Putamen (tissue), 1 donor: ENCODE measurements at regions not wholly inside any gene's neighbourhood (a gene's known extent, or its start where the extent isn't known, plus 50 kb on each side); places are given as distances from the start of the nearest gene placed in this dataset.
A peak's percentile ranks its signal among the peaks of the same experiment; 100 is the strongest.
"Not testable (repeated sequence)": the region's sequence is repeated elsewhere in the genome, so short reads cannot be mapped to it uniquely, and the experiment has no call there.

Experiments
- DNase-seq: peaks from one replicate; pipeline ENCODE4 v3.0.0-alpha.2; 2016; ENCODE audit warnings: low spot score

DNA sequence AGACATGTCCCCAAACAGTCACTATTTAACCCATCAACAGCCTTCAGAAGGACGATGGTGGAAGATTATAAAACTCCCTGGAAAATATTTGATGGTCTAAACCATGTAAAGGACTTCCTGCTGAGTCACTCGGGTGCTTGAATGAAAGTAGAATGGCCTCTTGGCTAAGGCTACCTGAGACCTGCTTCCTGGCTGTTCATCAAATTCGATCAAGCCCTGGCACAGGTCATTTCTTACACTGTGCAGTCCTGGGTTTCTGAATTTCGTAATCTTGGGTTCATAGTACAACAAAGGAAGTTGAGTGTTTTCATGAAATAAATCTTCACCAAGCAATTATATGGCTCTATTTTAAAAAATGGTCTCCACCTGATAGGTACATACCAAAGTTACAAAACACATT lies 260.3 kb upstream of the RNF32 start:
- no peak for DNase-seq

DNA sequence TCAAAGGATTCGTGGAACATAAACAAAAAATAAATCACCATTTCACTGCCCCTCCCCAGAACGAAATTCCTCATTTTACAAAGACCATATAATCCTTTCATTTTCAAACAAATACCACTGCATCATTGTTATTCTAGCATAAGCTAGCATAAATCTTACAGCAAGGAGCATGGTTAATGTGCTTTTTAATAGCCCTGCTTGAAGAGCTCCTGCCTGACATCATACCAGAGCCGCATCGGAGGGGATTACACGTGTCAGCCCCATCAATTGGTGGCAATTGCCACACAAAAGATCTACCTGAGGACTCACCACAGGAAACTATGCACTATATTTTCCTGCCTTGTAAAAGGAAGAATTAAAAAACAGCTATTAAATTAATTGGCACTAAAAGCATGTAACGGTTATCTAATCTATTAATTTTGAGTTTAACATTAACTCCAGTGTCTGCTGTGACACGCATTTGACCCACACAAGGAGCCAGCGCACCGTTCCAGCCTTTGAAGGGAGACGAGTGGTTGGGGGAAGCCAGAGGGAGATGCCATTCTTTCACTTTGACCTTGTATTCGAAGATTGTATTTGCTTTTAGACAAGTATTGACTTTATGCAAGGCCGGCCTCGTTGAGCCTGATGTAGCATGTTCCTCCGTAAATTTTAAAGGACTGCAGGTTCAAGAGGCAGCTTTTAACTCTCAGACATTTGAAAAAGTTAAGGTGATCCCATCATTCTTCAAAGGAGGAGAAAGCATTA lies 261.1 kb upstream of the RNF32 start:
- DNase-seq = no peak

DNA sequence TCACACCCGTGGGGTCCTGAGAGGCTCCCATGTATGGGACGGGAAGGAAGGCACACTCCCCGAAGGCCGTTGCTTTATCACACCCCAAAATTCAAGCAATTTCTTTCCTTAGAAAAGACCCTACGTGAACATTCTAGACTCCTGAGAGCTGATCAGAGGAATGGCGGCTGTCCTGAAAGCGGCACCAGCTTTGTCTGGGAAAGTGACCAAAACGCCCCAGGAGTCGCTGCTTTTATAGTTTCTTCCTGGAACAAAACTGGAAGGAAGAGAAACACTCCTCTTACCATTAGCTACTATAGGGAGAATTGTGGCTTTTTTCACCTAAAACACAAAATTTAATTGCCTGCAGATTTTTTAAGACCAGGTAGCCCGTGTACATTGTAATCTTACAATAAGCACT lies 261.8 kb upstream of the RNF32 start:
- no peak for DNase-seq

DNA sequence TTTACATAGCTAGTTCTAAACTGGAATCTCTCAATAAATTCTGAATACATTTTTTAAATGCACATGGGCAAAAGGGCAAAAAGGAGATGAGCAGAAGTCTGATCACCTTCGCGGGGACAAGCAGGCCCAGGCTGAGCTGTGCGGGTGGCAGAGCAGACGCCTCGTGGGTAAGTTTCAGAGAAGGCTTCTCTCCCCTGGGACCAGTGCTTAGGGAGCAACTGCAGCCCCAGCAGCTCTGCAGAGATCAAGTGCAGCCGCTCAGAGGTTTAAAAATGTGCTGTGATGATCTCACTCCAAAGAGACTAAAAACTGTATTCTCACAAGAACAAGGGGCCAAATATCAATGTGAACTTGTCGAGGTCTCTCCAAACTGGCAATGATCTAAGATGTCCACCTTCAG lies 264.3 kb upstream of the RNF32 start:
- DNase-seq = no peak

DNA sequence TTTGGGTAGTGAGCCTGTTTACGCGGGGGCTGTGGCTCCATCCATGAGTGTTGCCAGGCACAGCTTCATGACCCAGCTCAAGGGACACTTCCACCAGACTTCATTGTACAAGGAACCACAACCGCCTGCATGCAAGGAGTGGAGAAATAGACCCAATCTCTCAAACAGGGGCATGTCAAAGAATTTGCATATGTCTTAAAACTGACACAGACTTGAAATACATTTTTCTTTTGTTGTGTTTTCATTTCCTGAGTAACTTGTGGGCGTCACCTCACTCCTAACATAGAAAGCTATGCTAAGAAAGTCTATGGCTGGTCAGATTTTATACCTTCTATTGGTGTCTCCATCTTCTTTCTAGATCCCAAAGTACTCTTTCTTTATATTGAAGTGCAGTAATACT lies 266.2 kb upstream of the RNF32 start:
- no peak for DNase-seq

DNA sequence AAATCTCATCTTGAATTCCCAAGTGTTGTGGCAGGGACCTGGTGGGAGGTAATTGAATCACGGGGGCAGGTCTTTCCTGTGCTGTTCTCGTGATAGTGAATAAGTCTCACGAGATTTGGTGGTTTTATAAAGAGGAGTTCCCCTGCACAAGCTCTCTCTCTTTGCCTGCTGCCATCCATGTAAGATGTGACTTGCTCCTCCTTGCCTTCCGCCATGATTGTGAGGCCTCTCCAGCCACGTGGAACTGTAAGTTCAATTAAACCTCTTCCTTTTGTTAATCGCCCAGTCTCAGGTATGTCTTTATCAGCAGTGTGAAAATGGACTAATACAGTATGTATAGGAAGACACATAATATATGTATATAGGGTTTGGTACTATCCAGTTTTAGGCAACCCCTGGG lies 270.6 kb upstream of the RNF32 start:
- not testable (repeated sequence) for DNase-seq

DNA sequence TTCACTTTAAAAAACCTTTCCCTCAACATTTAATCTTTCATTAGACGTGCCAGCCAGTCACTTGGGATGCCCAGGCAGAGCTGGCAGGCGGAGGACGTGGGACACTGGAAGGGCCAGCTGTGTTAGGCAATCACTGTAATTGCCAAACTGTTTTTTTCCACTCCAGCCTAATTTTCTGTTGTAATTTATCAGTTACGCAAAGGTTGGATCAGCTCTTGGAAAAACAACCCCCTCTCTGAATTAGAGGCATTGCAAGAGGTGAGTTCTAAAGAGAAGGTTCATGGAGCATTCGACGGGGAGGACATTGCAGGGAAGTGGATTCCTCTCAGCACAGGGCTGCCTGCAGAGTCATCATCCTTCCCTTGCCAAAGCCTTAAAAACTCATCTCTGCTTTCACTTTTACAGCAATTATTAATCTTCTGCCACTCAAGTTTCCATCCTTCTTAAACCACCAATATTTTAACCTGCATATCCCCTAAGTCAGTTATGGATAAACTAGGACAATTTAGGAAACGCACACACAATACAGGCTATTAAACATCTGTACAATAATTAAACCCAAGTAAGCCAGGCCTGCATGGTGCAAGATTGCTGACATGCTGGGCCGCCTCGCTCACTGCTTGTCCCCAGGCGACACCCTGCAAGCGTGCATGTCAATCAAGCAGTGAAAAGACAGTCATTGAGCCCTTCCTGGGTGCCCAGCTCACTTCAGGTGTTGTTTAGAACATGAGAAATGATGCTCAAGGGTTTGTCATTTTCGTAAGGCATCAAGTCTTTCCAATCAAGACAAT lies 272.3 kb upstream of the RNF32 start:
- no peak for DNase-seq

DNA sequence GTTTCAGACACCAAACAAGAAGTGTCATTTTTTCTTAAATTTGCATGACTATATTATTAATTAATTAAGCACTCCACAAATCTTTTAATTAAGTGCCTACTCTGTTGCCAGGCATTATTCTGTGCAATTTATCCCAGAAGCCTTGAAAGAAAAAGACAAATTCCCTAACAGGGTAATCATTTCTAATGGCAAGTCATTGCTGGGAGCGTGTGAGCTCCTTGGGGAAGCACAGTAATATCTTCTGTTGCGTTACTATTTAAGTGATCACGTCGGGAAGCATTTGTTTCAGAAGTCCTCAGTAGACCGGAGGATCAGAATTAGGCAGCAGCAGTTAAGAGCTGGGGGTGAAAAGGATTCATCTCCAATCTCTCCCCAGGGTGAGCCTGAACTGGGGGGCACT lies 276.8 kb upstream of the RNF32 start:
- no peak for DNase-seq

DNA sequence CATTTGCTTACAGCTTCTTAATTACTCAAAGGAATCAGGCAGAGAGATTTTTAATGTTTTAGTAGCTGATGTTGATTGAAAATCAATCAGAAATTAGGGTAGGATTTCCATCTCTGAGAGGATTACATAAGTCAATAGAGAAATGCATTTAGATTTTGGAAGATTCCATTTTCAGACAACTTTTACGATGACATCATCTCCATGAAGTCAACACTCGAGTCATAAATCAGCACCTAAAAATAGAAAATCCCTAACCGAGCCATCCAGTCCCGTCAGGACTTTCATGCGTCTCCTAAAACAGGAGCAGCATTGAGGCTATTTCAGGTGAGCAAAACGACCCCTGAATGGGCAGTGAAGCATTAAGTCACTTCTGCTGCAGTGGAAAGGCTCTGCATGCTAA lies 279.7 kb upstream of the RNF32 start:
- no peak for DNase-seq

DNA sequence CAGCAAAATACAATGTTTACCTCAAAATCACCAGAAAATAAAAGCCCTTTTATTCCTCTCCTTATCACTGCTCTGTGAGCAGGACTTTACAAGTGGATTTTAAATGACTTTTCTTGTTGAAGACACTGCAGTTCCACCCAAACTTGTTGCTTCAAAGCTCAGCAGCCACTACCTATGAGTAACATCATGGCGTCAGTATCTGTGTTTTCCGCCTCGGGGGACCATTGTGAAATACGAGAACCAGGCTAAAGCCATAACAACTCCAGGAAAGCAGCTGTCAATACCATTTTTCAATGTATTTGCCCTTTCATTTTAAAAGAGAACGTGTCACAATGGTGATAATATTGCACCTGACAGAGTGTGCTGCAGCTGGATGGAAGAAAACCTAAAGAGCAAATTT lies 284.0 kb upstream of the RNF32 start:
- no peak for DNase-seq

DNA sequence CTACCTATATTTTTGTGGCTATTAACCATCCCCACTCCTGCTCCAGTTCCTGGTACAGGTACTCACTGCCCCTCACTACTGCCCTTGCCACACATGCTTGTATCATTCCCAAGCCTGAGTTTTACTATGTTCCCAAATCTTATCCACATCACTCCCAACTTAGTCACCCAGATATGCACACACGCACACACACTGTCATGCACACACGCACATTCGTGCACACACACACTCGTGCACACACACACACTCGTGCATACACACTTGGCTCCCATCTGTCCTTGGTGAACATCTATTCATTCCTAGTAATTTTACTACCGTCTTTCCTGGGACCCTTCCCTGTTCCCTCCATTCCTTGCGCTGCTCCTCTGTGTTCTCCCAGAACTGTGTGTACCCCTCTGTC lies 287.2 kb upstream of the RNF32 start:
- DNase-seq = no peak

DNA sequence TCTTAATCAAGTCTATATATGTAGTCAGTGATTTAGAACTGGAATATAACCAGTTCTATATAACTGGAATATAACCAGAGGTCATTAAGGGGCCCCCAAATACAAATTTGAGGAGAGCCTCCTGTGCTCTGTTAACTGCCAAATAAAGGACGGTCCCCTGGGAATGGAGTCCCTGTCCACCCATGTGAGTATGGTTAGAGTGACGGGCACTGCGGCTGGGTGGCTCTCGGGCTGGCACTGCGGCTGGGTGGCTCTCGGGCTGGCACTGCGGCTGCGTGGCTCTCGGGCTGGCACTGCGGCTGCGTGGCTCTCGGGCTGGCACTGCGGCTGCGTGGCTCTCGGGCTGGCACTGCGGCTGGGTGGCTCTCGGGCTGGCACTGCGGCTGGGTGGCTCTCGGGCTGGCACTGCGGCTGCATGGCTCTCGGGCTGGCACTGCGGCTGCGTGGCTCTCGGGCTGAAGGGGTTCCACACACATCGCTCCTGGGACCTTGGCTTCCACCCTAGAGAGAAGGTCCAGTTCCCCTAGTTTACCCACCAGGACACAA lies 292.8 kb upstream of the RNF32 start:
- not testable (repeated sequence) for DNase-seq

DNA sequence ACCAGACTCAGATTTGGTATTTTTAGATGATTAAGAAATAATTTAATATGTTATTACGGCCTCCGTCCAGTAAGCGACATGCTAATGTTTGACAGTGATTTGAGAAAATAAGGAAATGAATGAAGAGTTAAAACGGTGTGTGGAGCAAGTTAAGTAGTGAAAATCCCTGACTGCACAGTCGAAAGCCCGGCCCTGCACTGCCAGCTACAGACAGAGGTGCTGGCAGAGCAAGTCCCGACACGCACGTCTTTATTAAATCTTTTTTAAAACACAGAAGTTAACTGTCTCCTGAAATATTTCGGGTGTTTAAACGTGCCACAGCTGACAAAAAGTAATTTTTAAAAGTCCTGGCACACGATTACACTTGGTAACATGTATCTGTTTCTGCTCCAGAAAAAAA lies 293.4 kb upstream of the RNF32 start:
- no peak for DNase-seq

DNA sequence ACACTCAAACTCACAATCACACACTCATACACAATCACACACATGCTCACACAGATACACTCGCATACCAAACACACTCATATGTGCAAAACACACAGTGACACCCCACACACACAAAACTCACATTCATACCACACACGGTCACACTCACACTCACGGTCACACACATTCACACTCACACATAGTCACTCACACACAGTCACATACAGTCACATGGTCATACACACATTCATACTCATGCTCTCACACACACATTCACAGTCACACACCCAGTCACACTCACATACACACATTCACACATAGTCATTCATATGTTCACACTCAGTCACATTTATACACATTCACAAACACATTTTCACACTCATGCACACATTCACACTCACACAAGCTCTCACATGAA lies 296.0 kb upstream of the RNF32 start:
- DNase-seq = no peak

DNA sequence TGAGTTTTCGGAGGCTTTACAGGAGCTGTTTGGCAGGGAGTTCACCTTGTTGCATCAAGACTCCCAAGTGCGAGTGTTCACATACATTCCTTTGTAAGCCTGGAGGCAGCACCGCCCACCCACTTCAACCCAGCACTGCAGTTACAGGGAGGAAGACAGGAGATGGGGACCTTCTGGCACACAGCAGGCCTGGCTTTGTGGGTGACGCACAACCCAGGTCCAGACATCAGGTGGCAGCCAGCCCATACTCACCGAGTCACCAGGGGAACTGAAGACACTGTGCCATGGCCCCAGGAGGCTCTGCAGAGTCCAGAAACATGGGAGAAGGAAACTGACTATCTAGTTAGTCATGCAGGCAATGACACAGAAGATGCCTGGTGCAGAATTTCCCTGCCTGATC lies 305.9 kb upstream of the RNF32 start:
- DNase-seq = no peak

DNA sequence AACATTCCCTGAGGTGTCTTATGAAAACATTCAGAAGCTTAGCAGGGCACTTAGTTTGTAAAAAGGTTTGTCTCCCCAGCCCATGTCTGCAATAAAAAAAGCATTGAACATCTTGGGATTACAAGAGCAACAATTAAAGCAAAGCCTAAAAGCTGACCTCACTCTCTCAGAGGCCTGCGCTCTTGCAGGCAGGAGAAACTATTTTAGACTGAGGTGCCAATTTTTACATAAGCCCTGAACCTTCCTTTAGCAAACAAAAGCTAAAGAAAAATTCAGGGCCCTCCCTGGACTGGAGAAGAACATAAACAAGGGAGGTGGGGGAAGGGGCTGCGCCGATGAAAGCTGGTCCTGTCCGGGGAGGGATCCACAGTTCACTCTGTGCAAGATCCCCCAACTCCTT lies 312.7 kb upstream of the RNF32 start:
- no peak for DNase-seq

DNA sequence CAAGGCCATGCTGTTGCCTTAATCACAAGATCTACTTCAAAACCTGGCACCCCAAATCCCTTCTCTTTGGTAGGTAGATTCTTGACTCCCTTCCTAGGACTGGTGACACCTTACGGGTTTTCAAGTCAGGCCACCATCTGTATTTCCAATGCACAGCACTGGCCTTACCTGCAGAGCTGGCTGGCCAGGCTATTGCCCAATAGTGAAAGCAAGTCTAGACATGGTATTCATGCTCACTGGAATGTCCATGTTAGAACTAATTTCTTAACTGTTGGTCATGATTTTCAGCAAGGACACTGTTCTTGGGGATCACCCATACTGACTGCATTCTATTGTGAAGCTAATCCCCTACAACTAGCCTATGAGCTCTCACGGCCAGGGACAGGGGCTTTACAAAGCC lies 313.1 kb upstream of the RNF32 start:
- DNase-seq = no peak

DNA sequence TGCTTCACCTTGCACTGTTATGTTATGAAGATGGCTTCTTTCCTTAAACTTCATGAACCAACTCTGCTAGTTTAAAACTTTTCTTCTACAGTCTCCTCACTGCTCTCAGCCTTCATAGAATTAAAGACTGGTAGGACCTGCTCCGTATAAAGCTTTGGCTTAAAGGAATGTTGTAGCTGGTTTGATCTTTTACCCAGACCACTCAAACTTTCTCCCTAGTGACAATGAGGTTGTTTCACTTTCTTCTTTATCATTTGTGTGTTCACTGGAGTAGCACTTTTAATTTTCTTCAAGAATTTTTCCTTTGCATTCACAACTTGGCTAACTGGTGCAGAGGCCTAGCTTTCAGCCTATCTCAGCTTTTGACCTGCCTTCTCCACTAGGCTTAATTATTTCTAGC lies 316.4 kb upstream of the RNF32 start:
- DNase-seq = no peak

DNA sequence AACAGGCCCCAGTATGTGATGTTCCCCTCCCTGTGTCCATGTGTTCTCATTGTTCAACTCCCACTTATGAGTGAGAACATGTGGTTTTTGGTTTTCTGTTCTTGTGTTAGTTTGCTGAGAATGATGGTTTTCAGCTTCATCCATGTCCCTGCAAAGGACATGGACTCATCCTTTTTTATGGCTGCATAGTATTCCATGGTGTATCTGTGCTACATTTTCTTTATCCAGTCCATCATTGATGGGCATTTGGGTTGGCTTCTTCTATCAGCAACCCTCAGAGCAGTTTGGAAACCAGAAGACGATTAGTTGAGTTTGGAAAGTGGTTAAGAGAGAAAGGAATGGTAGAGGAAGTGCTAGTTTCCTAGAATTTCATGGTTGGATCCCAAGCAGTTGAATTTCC lies 319.1 kb upstream of the RNF32 start:
- DNase-seq = not testable (repeated sequence)

DNA sequence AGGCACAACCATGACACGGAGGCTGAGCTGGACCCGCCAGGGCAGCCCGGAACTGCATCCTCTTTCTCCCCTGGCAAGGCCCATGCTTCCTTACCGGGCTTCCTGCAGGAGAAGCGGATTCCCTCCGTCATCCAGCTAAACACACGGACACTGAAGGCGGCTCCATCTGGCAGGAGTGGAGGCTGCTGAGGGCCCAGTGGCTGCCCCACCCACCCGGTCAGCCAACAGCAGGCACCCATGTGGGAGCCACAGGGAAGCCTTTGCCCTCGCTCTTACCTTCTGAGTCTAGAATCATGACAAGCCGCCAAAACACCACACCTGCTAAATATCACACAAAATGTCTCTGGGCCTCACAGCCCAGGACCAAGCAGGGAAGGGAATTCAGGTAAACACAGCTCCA lies 321.6 kb upstream of the RNF32 start:
- no peak for DNase-seq

DNA sequence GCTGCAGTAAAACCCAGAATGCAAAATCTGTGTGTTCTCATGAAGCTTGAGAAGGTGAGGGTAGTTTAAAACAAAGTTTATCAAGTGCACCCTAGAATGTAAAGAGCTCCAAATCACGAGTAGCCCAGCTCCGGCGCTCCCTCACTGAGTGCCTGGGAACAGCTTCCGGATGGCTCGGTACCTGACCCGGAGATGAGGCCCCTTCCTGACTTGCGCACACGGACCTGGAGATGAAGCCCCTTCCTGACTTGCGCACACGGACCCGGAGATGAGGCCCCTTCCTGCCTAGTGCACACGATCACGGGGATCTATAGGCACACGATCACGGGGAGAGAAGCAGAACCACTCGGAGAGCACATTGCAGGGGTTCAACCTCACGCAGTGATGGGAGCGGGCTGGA lies 322.1 kb upstream of the RNF32 start:
- no peak for DNase-seq

DNA sequence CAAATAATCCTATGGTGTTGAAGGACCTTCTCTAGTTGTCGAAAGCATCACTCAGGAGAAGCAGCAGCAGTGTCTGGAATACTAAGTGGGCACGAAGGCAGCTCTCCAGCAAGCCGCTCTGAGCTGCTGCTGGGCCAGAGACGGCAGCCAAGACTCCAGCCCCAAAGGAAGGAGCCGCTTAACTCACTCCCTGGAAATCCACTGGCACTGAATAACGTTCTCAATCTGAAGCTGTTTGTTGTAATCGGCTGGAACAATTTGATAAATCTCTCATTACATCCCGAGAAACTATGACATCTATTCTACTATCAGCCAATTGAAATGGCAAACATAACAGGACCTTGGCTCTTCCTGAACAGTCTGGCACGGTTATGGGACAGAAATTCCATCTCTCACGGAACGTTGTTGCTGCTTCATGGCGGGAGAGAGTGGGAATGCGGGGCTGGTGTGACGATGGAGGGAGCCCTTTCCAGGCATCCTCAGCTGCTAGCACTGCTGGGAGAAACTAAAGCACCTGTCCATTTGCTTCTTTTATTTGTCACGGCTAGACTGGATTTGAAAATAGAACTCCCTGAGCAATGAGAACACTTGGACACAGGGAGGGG lies 331.5 kb upstream of the RNF32 start:
- DNase-seq = peak; percentile 59

DNA sequence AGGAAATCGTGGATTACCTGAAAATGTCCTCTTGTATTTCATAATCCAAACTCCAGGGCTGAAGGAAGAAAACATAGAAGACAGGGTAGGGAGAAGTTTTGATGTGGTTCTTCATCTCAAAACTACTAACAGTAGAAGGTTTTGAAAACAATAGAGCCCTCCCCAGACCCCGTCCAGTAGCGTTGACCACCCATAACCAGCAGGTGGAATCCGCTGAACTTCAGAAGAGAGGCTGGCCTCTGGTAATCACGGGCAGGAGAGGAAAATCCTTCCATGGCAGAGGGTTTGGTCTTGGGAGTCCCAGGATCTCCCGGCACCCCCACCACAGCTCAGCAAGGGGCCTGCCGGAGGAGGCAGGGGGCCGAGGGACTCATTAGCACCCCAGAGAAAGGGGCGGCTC lies 333.4 kb upstream of the RNF32 start:
- DNase-seq = no peak
